Adrenal gland (tissue), 9 donors: ENCODE measurements at regions not wholly inside any gene's neighbourhood (a gene's known extent, or its start where the extent isn't known, plus 50 kb on each side); places are given as distances from the start of the nearest gene placed in this dataset.

Source experiments
- DNase-seq, 7 donors: peaks; one replicate each; pipeline ENCODE4 v3.0.0-alpha.2; 2019 to 2020
- H3K27ac ChIP-seq, 5 donors: fragments of 200-600 bp; sonication (generic) in 4 of 5; 1 replicate in 3 of 5; 2 replicates in 2 of 5; pipeline versions ENCODE4 v1.5.1 to v1.8.0; 2016 to 2020; ENCODE audit warnings: mild to moderate bottlenecking in 1 of 5
- H3K27me3 ChIP-seq: fragments of 200-600 bp; 2 replicates; pipeline ENCODE4 v1.8.0; 2021
- H3K36me3 ChIP-seq, 2 donors: fragments of 200-600 bp; replicated peaks in 1 of 2; 1 replicate in 1 of 2; 2 replicates in 1 of 2; pipeline versions ENCODE4 v1.5.1 to v1.8.0; 2018 to 2022
- H3K4me1 ChIP-seq, 2 donors: fragments of 200-600 bp; replicated peaks in 1 of 2; 1 replicate in 1 of 2; 2 replicates in 1 of 2; pipeline versions ENCODE4 v1.5.1 to v1.8.0; 2018 to 2021
- H3K4me3 ChIP-seq, 4 donors: fragments of 200-600 bp; sonication (generic) in 3 of 4; one replicate each; pipeline ENCODE4 v1.5.1; 2016 to 2018
- H3K9me3 ChIP-seq, 3 donors: fragments of 200-600 bp; sonication (generic) in 1 of 3; replicated peaks in 1 of 3; 1 replicate in 2 of 3; 2 replicates in 1 of 3; pipeline versions ENCODE4 v1.5.1 to v1.8.0; 2016 to 2021
- POLR2A ChIP-seq, 2 donors: fragments of 450-650 bp; IDR thresholded peaks; one replicate each; pipeline ENCODE4 v1.6.1; 2017; ENCODE audit warnings: antibody characterized with exemption in 2 of 2, mild to moderate bottlenecking in 2 of 2, moderate library complexity in 1 of 2
- WGBS, 4 donors: extraction: QIAGEN DNeasy Blood & Tissue Kit in 2 of 4; methylation state at CpG; one replicate each; pipeline versions ENCODE4 v1.1.5 to v1.1.7; 2013 to 2017; 5-methylcytosine and 5-hydroxymethylcytosine counted together
- intact Hi-C, 2 donors: fragments of 100-400 bp; cut with DNase I; formaldehyde crosslinking; loops; one replicate each; pipeline versions ENCODE4 v1.14.1 to v1.15.0; 2022 to 2023
- TF ChIP-seq, protein P1 (sequence below), 6 experiments: fragments of 450-650 bp in 4 of 6; fragments of 200-600 bp in 2 of 6; sonication (generic) in 1 of 6; IDR thresholded peaks; 1 replicate in 5 of 6; 2 replicates in 1 of 6; pipeline versions ENCODE4 v1.5.1 to v1.8.0; 2016 to 2021; ENCODE audit warnings: antibody characterized with exemption in 6 of 6, mild to moderate bottlenecking in 2 of 6, moderate library complexity in 1 of 6
- donor health status: healthy with polysubstance abuse.
- donor health status: Bipolar disorder and iron deficiency.
- donor health status: DM: yes; HTN: yes; CAD: no.
- donor health status: DM: no; HTN: no; CAD: no.
- donor health status: DM: no; HTN: no; CAD: no.

- intact Hi-C loops: no loop called here
- WGBS, 4 donors: 42 to 43% (median 43%) methylated on average over 1 of the region's 1 CpG
- TF ChIP-seq, protein P1, sequence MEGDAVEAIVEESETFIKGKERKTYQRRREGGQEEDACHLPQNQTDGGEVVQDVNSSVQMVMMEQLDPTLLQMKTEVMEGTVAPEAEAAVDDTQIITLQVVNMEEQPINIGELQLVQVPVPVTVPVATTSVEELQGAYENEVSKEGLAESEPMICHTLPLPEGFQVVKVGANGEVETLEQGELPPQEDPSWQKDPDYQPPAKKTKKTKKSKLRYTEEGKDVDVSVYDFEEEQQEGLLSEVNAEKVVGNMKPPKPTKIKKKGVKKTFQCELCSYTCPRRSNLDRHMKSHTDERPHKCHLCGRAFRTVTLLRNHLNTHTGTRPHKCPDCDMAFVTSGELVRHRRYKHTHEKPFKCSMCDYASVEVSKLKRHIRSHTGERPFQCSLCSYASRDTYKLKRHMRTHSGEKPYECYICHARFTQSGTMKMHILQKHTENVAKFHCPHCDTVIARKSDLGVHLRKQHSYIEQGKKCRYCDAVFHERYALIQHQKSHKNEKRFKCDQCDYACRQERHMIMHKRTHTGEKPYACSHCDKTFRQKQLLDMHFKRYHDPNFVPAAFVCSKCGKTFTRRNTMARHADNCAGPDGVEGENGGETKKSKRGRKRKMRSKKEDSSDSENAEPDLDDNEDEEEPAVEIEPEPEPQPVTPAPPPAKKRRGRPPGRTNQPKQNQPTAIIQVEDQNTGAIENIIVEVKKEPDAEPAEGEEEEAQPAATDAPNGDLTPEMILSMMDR (IDR thresholded peaks at IDR 0.05): no peak
- TF ChIP-seq POLR2A (IDR thresholded peaks at IDR 0.05): no peak
Observed at GRCh38 chr13:102495663-102496062, 93.8 kb upstream of the FGF14 start.

DNA sequence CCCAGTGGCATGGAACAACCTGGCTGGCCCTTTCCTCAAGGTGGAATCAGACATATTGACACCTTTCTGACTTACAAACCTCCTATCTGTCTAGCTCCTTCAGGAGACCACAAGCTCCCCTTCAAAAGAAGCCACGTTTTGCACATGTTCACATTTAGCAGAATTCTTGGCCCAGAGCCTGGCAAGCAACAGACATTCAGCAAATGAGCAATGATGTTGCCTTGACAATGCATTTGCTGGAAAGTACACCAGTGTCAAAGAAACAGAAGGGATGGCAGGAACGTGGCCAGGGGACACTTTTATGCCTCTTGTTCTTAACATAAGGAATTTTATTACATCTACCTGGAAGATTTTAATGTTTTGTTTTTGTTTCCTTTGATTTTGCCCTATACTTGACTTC is 85.5 kb upstream of the FGF14 start:
- DNase-seq: peak in 1 of 7 donors; percentile 67
- intact Hi-C loops: no loop called here
- Histone ChIP-seq H3K9me3 (no peaks in the 10 kb centered on the region), H3K4me1 (no peaks in the 10 kb centered on the region), H3K27ac (no peak overlapping the region), H3K4me3 (no peak overlapping the region), H3K36me3 (no peaks in the 10 kb centered on the region), H3K27me3 (no peaks in the 10 kb centered on the region)
- TF ChIP-seq, protein P1 (IDR thresholded peaks at IDR 0.05): no peak
- TF ChIP-seq POLR2A (IDR thresholded peaks at IDR 0.05): no peak
- 17 to 29% (median 22%) methylated on average over 2 of the region's 2 CpGs for WGBS, 4 donors

More at GRCh38 chr13:102495663-102496062, 93.8 kb upstream of the FGF14 start:
- no peaks in the 10 kb centered on the region for H3K27me3 ChIP-seq
- no peaks in the 10 kb centered on the region for H3K4me1 ChIP-seq
- no peaks in the 10 kb centered on the region for H3K36me3 ChIP-seq
- DNase-seq: no peak
- no peak overlapping the region for H3K27ac ChIP-seq
- H3K9me3 ChIP-seq: no peaks in the 10 kb centered on the region
- no peak overlapping the region for H3K4me3 ChIP-seq

GRCh38 chr13:102484329-102484728 is 82.5 kb upstream of the FGF14 start:
- no peak for TF ChIP-seq POLR2A (IDR thresholded peaks at IDR 0.05)
- TF ChIP-seq, protein P1 (IDR thresholded peaks at IDR 0.05): no peak
- peaks cover 0 to 7% (median 0%) of the 10 kb centered on the region in 3 donors for H3K9me3 ChIP-seq
- H3K27me3 ChIP-seq: no peaks in the 10 kb centered on the region
- DNase-seq: no peak
- WGBS, 4 donors: 21 to 74% (median 30%) methylated on average over 2 of the region's 2 CpGs
- intact Hi-C loops: no loop called here
- H3K4me3 ChIP-seq: no peak overlapping the region
- H3K4me1 ChIP-seq: no peaks in the 10 kb centered on the region
- no peak overlapping the region for H3K27ac ChIP-seq
- no peaks in the 10 kb centered on the region for H3K36me3 ChIP-seq

DNA sequence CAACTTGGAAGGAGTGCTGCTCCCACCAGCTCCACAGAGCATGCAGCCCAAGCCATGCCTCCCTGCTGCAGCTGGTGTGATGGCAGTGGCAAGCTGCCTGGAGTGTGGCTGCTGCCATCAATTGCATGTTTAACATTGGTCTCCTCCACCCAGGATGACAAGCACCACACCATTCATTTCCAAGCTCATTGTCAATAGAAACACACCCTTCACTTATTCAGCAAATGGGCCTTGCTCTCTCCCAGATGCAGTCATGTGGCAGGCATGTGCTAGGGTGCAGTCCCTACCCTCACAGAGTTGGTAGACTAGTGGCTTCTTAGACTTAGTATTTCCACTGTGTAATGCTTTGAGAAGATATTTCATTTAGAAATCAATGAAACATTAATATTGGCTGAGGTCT is 70.8 kb upstream of the FGF14 start:
- Histone ChIP-seq H3K27ac (no peak overlapping the region), H3K4me3 (no peak overlapping the region), H3K9me3 (no peaks in the 10 kb centered on the region), H3K27me3 (no peaks in the 10 kb centered on the region), H3K36me3 (no peaks in the 10 kb centered on the region), H3K4me1 (no peaks in the 10 kb centered on the region)
- TF ChIP-seq, protein P1 (IDR thresholded peaks at IDR 0.05): no peak
- TF ChIP-seq POLR2A (IDR thresholded peaks at IDR 0.05): no peak
- intact Hi-C loops: no loop called here
- DNase-seq: no peak
